WTC11 (cell line): ENCODE measurements at regions not wholly inside any gene's neighbourhood (a gene's known extent, or its start where the extent isn't known, plus 50 kb on each side); places are given as distances from the start of the nearest gene placed in this dataset.

Source experiments
- ATAC-seq: fragments of 200-7000 bp; cut with Tn5 transposase; 2 replicates; pipeline ENCODE4 v1.10.0; 2021; ENCODE audit warnings: mild to moderate bottlenecking, moderate library complexity
- CTCF ChIA-PET: fragments of 300-600 bp; sonication (Branson Sonifier 250); formaldehyde crosslinking; loops from one replicate; lab custom pipeline; 2021; ENCODE audit warnings: antibody characterized with exemption; lab: Charles Lee
- POLR2A ChIA-PET: fragments of 350-600 bp; sonication (Branson Sonifier 250); formaldehyde crosslinking; loops from one replicate; lab custom pipeline; 2021; ENCODE audit warnings: antibody characterized with exemption; lab: Charles Lee
- DNase-seq: peaks from one replicate; pipeline ENCODE4 v3.0.0; 2021; ENCODE audit warnings: low spot score
- H3K27ac Mint-ChIP-seq: 2 replicates; pipeline ENCODE4 v1.8.0; 2021; ENCODE audit warnings: mixed read lengths
- H3K27me3 Mint-ChIP-seq: 2 replicates; pipeline ENCODE4 v1.8.0; 2021; ENCODE audit warnings: low read depth, mild to moderate bottlenecking, moderate library complexity, mixed read lengths
- H3K36me3 Mint-ChIP-seq: 2 replicates; pipeline ENCODE4 v1.8.0; 2021; ENCODE audit warnings: mixed read lengths
- H3K4me1 Mint-ChIP-seq: 2 replicates; pipeline ENCODE4 v1.8.0; 2022; ENCODE audit warnings: mixed read lengths
- H3K4me3 Mint-ChIP-seq: 2 replicates; pipeline ENCODE4 v1.8.0; 2021; ENCODE audit warnings: mild to moderate bottlenecking, moderate library complexity, mixed read lengths
- H3K9me3 Mint-ChIP-seq: 2 replicates; pipeline ENCODE4 v1.8.0; 2021; ENCODE audit warnings: mixed read lengths
- CBFB ChIP-seq: sonication (generic); formaldehyde crosslinking; IDR thresholded peaks from 2 replicates; pipeline ENCODE4 v1.8.1; 2022; ENCODE audit warnings: mild to moderate bottlenecking, low read depth, missing genetic modification reagents
- CTCF ChIP-seq: fragments of 200-600 bp; IDR thresholded peaks from 2 replicates; pipeline ENCODE4 v1.8.0; 2022; ENCODE audit warnings: antibody characterized with exemption
- ESRRA ChIP-seq: sonication (generic); formaldehyde crosslinking; IDR thresholded peaks from 2 replicates; pipeline ENCODE4 v1.8.1; 2022; ENCODE audit warnings: mild to moderate bottlenecking, missing genetic modification reagents, borderline replicate concordance
- HMGA2 ChIP-seq: fragments of 250-450 bp; sonication (Bioruptor Pico); IDR thresholded peaks from 2 replicates; pipeline ENCODE4 v1.4.0; 2021; ENCODE audit warnings: mild to moderate bottlenecking, moderate library complexity
- IRF2 ChIP-seq: sonication (generic); formaldehyde crosslinking; IDR thresholded peaks from 2 replicates; pipeline ENCODE4 v1.8.0; 2022; ENCODE audit warnings: low read depth, missing genetic modification reagents, borderline replicate concordance
- JUN ChIP-seq: sonication (generic); formaldehyde crosslinking; IDR thresholded peaks from 2 replicates; pipeline ENCODE4 v1.8.0; 2023; ENCODE audit warnings: mild to moderate bottlenecking, missing genetic modification reagents
- MLX ChIP-seq: sonication (generic); formaldehyde crosslinking; IDR thresholded peaks from 2 replicates; pipeline ENCODE4 v1.8.1; 2023; ENCODE audit warnings: mild to moderate bottlenecking, missing genetic modification reagents, moderate library complexity
- SMAD4 ChIP-seq: sonication (generic); formaldehyde crosslinking; IDR thresholded peaks from 2 replicates; pipeline ENCODE4 v1.8.0; 2022; ENCODE audit warnings: mild to moderate bottlenecking, missing genetic modification reagents
- TCF7 ChIP-seq: sonication (generic); formaldehyde crosslinking; IDR thresholded peaks from 2 replicates; pipeline ENCODE4 v1.8.0; 2022; ENCODE audit warnings: mild to moderate bottlenecking, low read depth, missing genetic modification reagents, moderate library complexity
- TEAD4 ChIP-seq: sonication (generic); formaldehyde crosslinking; IDR thresholded peaks from 2 replicates; pipeline ENCODE4 v1.8.0; 2022; ENCODE audit warnings: mild to moderate bottlenecking, missing genetic modification reagents
- ZNF317 ChIP-seq: sonication (generic); formaldehyde crosslinking; IDR thresholded peaks from 2 replicates; pipeline ENCODE4 v1.8.1; 2023; ENCODE audit warnings: low read depth, mild to moderate bottlenecking, moderate library complexity, missing genetic modification reagents, borderline replicate concordance
- ZNF532 ChIP-seq: fragments of 250-450 bp; sonication (Bioruptor Pico); IDR thresholded peaks from 2 replicates; pipeline ENCODE4 v1.9.0; 2021; ENCODE audit warnings: mild to moderate bottlenecking, borderline replicate concordance
- TF ChIP-seq, protein P1 (sequence below): fragments of 250-450 bp; sonication (Bioruptor Pico); IDR thresholded peaks from 2 replicates; pipeline ENCODE4 v1.8.0; 2021; ENCODE audit warnings: mild to moderate bottlenecking
- TF ChIP-seq, protein P2 (sequence below): sonication (generic); formaldehyde crosslinking; IDR thresholded peaks from 2 replicates; pipeline ENCODE4 v1.8.1; 2023; ENCODE audit warnings: mild to moderate bottlenecking, moderate library complexity, missing genetic modification reagents
- TF ChIP-seq, protein P3 (sequence below): sonication (generic); formaldehyde crosslinking; conservative IDR thresholded peaks from 2 replicates; pipeline ENCODE4 v1.8.1; 2023; ENCODE audit warnings: mild to moderate bottlenecking, low read depth, missing genetic modification reagents, moderate library complexity

GRCh38 chr6:151698931-151699700 lies 108.4 kb upstream of the ESR1 start:
- DNase-seq (no peak), ATAC-seq (no peak)
- POLR2A ChIA-PET = no interaction called here
- Mint-ChIP-seq H3K9me3 (no peaks in the 10 kb centered on the region), H3K36me3 (no peaks in the 10 kb centered on the region), H3K27ac (no peak overlapping the region), H3K4me3 (no peak overlapping the region), H3K4me1 (peaks cover 3% of the 10 kb centered on the region), H3K27me3 (no peaks in the 10 kb centered on the region)
- CTCF ChIA-PET = no interaction called here
- TF ChIP-seq ESRRA (CRISPR knock-in tag) = no peak
- no peak for TF ChIP-seq CBFB
- no peak for TF ChIP-seq CTCF
- no peak for TF ChIP-seq TCF7 (CRISPR knock-in tag)
- TF ChIP-seq TEAD4 (CRISPR knock-in tag) = no peak
- TF ChIP-seq, protein P1, sequence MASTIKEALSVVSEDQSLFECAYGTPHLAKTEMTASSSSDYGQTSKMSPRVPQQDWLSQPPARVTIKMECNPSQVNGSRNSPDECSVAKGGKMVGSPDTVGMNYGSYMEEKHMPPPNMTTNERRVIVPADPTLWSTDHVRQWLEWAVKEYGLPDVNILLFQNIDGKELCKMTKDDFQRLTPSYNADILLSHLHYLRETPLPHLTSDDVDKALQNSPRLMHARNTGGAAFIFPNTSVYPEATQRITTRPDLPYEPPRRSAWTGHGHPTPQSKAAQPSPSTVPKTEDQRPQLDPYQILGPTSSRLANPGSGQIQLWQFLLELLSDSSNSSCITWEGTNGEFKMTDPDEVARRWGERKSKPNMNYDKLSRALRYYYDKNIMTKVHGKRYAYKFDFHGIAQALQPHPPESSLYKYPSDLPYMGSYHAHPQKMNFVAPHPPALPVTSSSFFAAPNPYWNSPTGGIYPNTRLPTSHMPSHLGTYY = no peak
- no peak for TF ChIP-seq SMAD4 (CRISPR knock-in tag)
- TF ChIP-seq, protein P2, sequence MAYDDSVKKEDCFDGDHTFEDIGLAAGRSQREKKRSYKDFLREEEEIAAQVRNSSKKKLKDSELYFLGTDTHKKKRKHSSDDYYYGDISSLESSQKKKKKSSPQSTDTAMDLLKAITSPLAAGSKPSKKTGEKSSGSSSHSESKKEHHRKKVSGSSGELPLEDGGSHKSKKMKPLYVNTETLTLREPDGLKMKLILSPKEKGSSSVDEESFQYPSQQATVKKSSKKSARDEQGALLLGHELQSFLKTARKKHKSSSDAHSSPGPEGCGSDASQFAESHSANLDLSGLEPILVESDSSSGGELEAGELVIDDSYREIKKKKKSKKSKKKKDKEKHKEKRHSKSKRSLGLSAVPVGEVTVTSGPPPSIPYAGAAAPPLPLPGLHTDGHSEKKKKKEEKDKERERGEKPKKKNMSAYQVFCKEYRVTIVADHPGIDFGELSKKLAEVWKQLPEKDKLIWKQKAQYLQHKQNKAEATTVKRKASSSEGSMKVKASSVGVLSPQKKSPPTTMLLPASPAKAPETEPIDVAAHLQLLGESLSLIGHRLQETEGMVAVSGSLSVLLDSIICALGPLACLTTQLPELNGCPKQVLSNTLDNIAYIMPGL (CRISPR knock-in tag) = no peak

DNA sequence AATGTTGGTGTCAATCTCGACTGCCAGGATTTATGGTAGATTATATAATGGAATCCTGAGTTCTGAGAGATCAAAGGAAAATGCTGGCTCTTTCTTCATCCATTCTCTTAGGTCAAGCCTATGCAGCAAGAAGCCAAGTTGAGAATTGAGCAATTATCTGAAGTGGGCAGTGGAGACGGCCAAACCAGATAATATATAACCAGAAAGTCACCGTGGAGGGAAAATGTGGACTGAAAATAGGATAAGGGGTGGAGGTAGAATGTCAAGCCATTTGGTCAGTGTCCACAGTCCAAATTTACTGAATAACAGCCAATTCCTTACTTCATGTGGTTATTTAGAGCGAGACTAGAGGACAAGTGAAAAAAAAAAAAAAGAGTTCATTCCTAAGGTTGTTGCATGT lies 107.8 kb upstream of the ESR1 start:
- H3K27me3 Mint-ChIP-seq = no peaks in the 10 kb centered on the region
- peaks cover 3% of the 10 kb centered on the region for H3K4me1 Mint-ChIP-seq
- ChIA-PET POLR2A (no interaction called here), CTCF (no interaction called here)
- DNase-seq = no peak
- H3K4me3 Mint-ChIP-seq = no peak overlapping the region
- H3K36me3 Mint-ChIP-seq = no peaks in the 10 kb centered on the region
- H3K27ac Mint-ChIP-seq = no peak overlapping the region
- no peak for TF ChIP-seq JUN (CRISPR knock-in tag)
- no peak for TF ChIP-seq ESRRA (CRISPR knock-in tag)
- no peak for ATAC-seq
- no peaks in the 10 kb centered on the region for H3K9me3 Mint-ChIP-seq

DNA sequence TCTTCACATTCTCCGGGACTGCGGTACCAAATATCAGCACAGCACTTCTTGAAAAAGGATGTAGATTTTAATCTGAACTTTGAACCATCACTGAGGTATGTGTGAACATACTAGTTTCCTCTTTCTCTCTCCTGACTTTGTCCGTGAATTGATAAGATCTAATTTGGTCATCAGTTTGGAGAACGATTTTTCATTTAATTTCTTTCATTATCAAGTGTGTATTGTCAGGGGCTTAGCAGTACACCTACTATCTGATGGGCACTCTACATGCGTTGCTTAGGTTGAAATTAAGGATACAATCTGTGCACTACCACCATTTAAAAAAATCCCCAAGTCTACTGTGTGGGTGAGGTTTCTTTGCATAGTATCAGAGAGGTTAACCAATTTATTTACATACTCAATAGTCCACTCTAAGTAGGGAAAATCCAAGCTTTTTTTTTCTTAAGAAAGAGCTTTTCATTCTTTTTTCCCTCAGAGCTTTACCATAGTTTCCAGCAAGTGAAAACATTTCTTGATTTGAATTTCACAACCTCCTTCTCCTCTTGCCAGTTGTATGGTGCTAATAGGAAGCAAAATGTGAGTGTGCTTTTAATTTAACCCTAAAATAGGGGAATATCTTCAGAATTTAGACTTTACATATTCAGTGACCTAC lies 105.4 kb upstream of the ESR1 start:
- ATAC-seq = no peak
- H3K4me1 Mint-ChIP-seq = peaks cover 6% of the 10 kb centered on the region
- TF ChIP-seq ZNF532 (CRISPR knock-in tag) = no peak
- no peak for TF ChIP-seq MLX (CRISPR knock-in tag)
- TF ChIP-seq ZNF317 (CRISPR knock-in tag) = no peak
- no peak for TF ChIP-seq HMGA2 (CRISPR knock-in tag)
- TF ChIP-seq IRF2 (CRISPR knock-in tag) = no peak
- TF ChIP-seq, protein P3, sequence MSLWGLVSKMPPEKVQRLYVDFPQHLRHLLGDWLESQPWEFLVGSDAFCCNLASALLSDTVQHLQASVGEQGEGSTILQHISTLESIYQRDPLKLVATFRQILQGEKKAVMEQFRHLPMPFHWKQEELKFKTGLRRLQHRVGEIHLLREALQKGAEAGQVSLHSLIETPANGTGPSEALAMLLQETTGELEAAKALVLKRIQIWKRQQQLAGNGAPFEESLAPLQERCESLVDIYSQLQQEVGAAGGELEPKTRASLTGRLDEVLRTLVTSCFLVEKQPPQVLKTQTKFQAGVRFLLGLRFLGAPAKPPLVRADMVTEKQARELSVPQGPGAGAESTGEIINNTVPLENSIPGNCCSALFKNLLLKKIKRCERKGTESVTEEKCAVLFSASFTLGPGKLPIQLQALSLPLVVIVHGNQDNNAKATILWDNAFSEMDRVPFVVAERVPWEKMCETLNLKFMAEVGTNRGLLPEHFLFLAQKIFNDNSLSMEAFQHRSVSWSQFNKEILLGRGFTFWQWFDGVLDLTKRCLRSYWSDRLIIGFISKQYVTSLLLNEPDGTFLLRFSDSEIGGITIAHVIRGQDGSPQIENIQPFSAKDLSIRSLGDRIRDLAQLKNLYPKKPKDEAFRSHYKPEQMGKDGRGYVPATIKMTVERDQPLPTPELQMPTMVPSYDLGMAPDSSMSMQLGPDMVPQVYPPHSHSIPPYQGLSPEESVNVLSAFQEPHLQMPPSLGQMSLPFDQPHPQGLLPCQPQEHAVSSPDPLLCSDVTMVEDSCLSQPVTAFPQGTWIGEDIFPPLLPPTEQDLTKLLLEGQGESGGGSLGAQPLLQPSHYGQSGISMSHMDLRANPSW = no peak
- DNase-seq = no peak
- H3K27ac Mint-ChIP-seq = no peak overlapping the region
- POLR2A ChIA-PET = no interaction called here
- H3K9me3 Mint-ChIP-seq = no peaks in the 10 kb centered on the region
- H3K27me3 Mint-ChIP-seq = no peaks in the 10 kb centered on the region
- no peak overlapping the region for H3K4me3 Mint-ChIP-seq
- CTCF ChIA-PET = no interaction called here
- no peaks in the 10 kb centered on the region for H3K36me3 Mint-ChIP-seq
